ENCODE measurements at regions not wholly inside any gene's neighbourhood (a gene's known extent, or its start where the extent isn't known, plus 50 kb on each side); places are given as distances from the start of the nearest gene placed in this dataset.

DNA sequence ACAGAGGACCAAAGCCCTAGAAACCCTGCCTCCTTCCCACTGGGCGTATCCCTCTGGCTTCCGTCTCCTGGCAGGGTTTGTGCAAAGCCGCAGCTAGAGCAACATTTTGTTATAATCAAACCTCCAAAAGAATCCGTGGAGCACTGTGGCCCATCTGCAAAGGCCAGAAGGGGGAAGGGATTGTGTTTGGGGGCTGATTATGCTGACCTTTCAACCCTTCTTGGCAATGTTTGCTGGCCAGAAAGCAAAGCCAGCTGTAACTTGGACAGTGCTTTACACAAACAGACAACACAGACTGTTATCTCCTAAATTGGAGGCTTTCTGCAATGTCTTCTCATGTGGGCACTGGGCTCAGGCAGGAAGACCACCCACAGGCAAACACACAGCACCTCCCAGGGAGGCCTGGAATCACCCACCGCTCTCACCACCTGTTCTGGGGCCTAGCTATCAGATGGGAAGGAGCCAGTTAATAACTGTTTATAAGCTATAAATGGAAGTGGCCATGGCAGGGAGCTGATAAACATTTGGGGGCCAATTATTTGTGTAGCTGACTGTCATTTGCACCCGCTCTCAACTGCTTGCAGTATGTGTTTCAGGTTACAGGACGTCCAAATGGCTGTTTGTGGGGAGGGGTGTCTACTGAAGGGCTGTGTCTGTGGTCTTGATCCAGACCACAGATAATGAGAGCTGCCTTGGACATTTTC, 121.6 kb upstream of the ERCC6L2 start (continued):
- no peak for TF ChIP-seq ZNF48 (tag by site-specific recombination; IDR thresholded peaks at IDR 0.05)
- 0 out of 2 replicates have a peak, but pooled peaks have one; percentile 29 for TF ChIP-seq TRIM28 (IDR thresholded peaks at IDR 0.05; ENCODE audit: borderline replicate concordance, low read length)
- TF ChIP-seq, protein P1, sequence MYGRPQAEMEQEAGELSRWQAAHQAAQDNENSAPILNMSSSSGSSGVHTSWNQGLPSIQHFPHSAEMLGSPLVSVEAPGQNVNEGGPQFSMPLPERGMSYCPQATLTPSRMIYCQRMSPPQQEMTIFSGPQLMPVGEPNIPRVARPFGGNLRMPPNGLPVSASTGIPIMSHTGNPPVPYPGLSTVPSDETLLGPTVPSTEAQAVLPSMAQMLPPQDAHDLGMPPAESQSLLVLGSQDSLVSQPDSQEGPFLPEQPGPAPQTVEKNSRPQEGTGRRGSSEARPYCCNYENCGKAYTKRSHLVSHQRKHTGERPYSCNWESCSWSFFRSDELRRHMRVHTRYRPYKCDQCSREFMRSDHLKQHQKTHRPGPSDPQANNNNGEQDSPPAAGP (tag by site-specific recombination; IDR thresholded peaks at IDR 0.05): no peak
- no peak for TF ChIP-seq KLF7 (tag by site-specific recombination; IDR thresholded peaks at IDR 0.05; ENCODE audit: borderline replicate concordance)
- TF ChIP-seq OSR2 (tag by site-specific recombination; IDR thresholded peaks at IDR 0.05): no peak
- TF ChIP-seq WT1 (tag by site-specific recombination; IDR thresholded peaks at IDR 0.05): no peak
- TF ChIP-seq, protein P2, sequence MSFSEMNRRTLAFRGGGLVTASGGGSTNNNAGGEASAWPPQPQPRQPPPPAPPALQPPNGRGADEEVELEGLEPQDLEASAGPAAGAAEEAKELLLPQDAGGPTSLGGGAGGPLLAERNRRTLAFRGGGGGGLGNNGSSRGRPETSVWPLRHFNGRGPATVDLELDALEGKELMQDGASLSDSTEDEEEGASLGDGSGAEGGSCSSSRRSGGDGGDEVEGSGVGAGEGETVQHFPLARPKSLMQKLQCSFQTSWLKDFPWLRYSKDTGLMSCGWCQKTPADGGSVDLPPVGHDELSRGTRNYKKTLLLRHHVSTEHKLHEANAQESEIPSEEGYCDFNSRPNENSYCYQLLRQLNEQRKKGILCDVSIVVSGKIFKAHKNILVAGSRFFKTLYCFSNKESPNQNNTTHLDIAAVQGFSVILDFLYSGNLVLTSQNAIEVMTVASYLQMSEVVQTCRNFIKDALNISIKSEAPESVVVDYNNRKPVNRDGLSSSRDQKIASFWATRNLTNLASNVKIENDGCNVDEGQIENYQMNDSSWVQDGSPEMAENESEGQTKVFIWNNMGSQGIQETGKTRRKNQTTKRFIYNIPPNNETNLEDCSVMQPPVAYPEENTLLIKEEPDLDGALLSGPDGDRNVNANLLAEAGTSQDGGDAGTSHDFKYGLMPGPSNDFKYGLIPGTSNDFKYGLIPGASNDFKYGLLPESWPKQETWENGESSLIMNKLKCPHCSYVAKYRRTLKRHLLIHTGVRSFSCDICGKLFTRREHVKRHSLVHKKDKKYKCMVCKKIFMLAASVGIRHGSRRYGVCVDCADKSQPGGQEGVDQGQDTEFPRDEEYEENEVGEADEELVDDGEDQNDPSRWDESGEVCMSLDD (tag by site-specific recombination; IDR thresholded peaks at IDR 0.05): no peak
- TF ChIP-seq ZNF221 (tag by site-specific recombination; IDR thresholded peaks at IDR 0.05; ENCODE audit: borderline replicate concordance): no peak
- TF ChIP-seq ZNF132 (tag by site-specific recombination; IDR thresholded peaks at IDR 0.05; ENCODE audit: borderline replicate concordance): no peak
- TF ChIP-seq ZNF423 (tag by site-specific recombination; IDR thresholded peaks at IDR 0.05): 0 out of 2 replicates have a peak, but pooled peaks have one; percentile 13
- TF ChIP-seq, protein P3, sequence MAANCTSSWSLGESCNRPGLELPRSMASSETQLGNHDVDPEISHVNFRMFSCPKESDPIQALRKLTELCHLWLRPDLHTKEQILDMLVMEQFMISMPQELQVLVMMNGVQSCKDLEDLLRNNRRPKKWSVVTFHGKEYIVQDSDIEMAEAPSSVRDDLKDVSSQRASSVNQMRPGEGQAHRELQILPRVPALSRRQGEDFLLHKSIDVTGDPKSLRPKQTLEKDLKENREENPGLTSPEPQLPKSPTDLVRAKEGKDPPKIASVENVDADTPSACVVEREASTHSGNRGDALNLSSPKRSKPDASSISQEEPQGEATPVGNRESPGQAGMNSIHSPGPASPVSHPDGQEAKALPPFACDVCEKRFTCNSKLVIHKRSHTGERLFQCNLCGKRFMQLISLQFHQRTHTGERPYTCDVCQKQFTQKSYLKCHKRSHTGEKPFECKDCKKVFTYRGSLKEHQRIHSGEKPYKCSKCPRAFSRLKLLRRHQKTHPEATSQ (tag by site-specific recombination; IDR thresholded peaks at IDR 0.05): no peak
- no peak for TF ChIP-seq ZNF133 (tag by site-specific recombination; IDR thresholded peaks at IDR 0.05)
- peak; percentile 82 for TF ChIP-seq GLIS1 (tag by site-specific recombination; IDR thresholded peaks at IDR 0.05)
- TF ChIP-seq, protein P4, sequence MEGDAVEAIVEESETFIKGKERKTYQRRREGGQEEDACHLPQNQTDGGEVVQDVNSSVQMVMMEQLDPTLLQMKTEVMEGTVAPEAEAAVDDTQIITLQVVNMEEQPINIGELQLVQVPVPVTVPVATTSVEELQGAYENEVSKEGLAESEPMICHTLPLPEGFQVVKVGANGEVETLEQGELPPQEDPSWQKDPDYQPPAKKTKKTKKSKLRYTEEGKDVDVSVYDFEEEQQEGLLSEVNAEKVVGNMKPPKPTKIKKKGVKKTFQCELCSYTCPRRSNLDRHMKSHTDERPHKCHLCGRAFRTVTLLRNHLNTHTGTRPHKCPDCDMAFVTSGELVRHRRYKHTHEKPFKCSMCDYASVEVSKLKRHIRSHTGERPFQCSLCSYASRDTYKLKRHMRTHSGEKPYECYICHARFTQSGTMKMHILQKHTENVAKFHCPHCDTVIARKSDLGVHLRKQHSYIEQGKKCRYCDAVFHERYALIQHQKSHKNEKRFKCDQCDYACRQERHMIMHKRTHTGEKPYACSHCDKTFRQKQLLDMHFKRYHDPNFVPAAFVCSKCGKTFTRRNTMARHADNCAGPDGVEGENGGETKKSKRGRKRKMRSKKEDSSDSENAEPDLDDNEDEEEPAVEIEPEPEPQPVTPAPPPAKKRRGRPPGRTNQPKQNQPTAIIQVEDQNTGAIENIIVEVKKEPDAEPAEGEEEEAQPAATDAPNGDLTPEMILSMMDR (tag by site-specific recombination; IDR thresholded peaks at IDR 0.05): no peak
- TF ChIP-seq ZNF341 (tag by site-specific recombination; IDR thresholded peaks at IDR 0.05; ENCODE audit: low read depth): peak; percentile 43; the same call in 1 of the 2 replicates
- TF ChIP-seq ZIC2 (tag by site-specific recombination; IDR thresholded peaks at IDR 0.05): peak; percentile 93
- TF ChIP-seq ZNF776 (tag by site-specific recombination; IDR thresholded peaks at IDR 0.05; ENCODE audit: borderline replicate concordance): no peak

DNA sequence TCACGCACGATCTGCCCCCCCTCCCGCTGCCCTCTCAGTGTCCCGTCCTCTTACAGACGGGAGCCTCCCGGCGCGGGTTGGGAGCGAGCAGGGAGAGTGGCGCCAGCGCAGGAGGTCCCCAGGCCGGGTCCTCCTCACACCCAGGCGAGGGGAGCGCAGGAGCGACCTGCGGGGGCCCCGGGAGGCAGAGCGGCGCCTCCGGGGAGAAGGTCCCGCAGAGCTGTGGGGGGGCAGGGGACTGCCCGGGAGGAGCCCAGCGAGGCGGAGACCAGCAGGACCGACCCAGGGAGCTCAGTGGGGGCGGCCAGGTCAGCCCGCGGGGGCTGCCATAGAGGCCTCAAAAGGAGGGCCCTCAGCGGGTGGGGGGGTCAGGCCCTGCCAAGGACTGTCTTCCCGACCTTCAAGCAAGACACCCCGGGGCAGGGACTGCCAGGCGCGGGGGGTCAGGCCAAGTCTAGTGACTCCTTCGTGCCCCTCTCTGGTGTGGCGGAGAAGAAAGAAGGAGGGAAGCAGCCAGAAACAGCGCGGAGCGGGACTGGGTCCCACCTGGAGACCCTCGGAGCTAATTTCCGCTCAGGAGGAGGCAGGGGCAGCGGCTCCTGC, 123.3 kb upstream of the ERCC6L2 start:
- ChIA-PET CTCF (interaction anchor here (0.7 kb wide), 1 partner anchor 318 kb away, joined by 4 read pairs; no protein-coding TSS in a partner anchor), POLR2A (no interaction called here)
- Histone ChIP-seq H3K9me3 (ENCODE audit: control insufficient read depth, insufficient read depth, low read depth, low read length) (no peaks in the 10 kb centered on the region), H3K27ac (ENCODE audit: extremely low read depth, low read depth, low read length) (no peak overlapping the region), H3K4me3 (ENCODE audit: low read depth, low read length) (no peak overlapping the region), H3K4me1 (ENCODE audit: control insufficient read depth, insufficient read depth, low read length) (peaks cover 13% of the 10 kb centered on the region), H3K36me3 (ENCODE audit: control insufficient read depth in 2 of 2, insufficient read depth in 1 of 2, low read length in 2 of 2) (no peaks in the 10 kb centered on the region)
- no peak for TF ChIP-seq ZNF433 (tag by site-specific recombination; IDR thresholded peaks at IDR 0.05; ENCODE audit: low read depth)
- no peak for TF ChIP-seq GLI2 (tag by site-specific recombination; IDR thresholded peaks at IDR 0.05; ENCODE audit: borderline replicate concordance, low read depth)
- TF ChIP-seq, protein P5, sequence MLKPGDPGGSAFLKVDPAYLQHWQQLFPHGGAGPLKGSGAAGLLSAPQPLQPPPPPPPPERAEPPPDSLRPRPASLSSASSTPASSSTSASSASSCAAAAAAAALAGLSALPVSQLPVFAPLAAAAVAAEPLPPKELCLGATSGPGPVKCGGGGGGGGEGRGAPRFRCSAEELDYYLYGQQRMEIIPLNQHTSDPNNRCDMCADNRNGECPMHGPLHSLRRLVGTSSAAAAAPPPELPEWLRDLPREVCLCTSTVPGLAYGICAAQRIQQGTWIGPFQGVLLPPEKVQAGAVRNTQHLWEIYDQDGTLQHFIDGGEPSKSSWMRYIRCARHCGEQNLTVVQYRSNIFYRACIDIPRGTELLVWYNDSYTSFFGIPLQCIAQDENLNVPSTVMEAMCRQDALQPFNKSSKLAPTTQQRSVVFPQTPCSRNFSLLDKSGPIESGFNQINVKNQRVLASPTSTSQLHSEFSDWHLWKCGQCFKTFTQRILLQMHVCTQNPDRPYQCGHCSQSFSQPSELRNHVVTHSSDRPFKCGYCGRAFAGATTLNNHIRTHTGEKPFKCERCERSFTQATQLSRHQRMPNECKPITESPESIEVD (tag by site-specific recombination; IDR thresholded peaks at IDR 0.05): no peak
- no peak for TF ChIP-seq ZNF664 (tag by site-specific recombination; IDR thresholded peaks at IDR 0.05)
- no peak for TF ChIP-seq ZNF792 (tag by site-specific recombination; IDR thresholded peaks at IDR 0.05)
- no peak for TF ChIP-seq ZNF777 (tag by site-specific recombination; IDR thresholded peaks at IDR 0.05; ENCODE audit: borderline replicate concordance)
- no peak for TF ChIP-seq HOXA7 (CRISPR knock-in tag; IDR thresholded peaks at IDR 0.05; ENCODE audit: borderline replicate concordance)
- TF ChIP-seq, protein P6, sequence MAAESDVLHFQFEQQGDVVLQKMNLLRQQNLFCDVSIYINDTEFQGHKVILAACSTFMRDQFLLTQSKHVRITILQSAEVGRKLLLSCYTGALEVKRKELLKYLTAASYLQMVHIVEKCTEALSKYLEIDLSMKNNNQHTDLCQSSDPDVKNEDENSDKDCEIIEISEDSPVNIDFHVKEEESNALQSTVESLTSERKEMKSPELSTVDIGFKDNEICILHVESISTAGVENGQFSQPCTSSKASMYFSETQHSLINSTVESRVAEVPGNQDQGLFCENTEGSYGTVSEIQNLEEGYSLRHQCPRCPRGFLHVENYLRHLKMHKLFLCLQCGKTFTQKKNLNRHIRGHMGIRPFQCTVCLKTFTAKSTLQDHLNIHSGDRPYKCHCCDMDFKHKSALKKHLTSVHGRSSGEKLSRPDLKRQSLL (tag by site-specific recombination; IDR thresholded peaks at IDR 0.05): no peak
- TF ChIP-seq ZNF837 (tag by site-specific recombination; IDR thresholded peaks at IDR 0.05): no peak
- TF ChIP-seq BCL11A (tag by site-specific recombination; IDR thresholded peaks at IDR 0.05; ENCODE audit: low read depth): no peak
